Jurkat, Clone E6-1 (cell line): ENCODE measurements at regions not wholly inside any gene's neighbourhood (a gene's known extent, or its start where the extent isn't known, plus 50 kb on each side); places are given as distances from the start of the nearest gene placed in this dataset.

Source experiments
- DNase-seq: peaks from one replicate; pipeline ENCODE4 v3.0.0-alpha.2; 2011; ENCODE audit warnings: low read depth, low spot score
- H3K4me3 ChIP-seq: 2 replicates; pipeline ENCODE4 v1.5.1; 2011; ENCODE audit warnings: mild to moderate bottlenecking, low read length, control low read depth, moderate library complexity

DNA sequence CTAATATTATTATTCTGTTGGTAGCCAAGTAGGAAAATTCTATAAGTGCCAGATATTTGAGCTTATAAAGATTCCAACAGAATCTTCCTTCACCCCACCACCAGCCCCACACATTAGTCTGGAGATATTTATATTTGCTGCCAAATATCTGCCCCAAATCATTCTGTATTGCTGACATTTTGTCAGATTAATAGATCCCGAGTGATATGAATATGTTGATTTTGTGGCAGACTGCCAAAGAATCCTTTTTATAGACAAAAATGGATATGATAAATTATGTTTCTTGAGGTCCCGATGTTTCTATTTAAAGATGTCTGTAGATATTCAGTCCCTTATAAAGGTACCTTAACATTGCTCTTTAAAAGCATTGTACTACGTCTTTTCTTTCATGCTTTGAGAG, 162.2 kb upstream of the KCNJ16 start:
- no peak for DNase-seq
- H3K4me3 ChIP-seq = no peak overlapping the region

DNA sequence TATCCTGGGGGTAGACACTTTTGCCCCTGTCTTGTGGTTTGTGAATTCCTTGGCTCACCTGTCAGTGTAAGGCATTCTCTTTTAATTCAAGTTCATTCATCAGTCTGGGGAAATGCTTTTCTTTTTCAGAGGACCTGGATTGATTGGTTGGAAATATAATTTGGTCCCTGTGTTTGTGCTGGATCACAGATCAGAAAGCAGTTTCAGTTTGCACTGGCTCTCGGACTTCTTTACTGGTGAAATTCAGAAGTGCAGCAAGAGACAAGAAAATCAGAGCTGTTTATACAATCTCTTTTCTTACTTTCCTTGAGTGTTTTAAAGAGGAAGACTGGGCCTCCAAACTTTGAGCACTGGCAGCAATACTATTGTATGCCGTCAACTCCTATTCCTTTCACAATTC, 161.8 kb upstream of the KCNJ16 start:
- DNase-seq = no peak

DNA sequence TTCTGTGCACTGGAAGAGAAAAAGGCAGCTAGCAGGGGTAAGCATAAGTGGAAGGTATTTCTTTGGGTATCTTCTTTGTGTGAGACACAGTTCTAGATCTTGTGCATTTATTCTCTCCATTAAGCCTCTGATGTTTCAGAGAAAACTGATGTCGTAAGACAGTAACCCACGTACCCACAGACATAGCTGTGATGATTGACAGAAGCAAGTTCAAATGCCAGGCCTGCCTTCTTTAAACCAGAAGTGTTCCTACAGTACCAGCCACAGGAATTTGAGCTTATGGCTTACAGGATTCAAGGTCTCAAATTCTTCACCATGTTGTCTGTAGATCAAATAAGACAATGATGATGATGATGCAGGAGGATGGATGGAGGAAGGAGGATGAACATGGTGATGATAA, 161.4 kb upstream of the KCNJ16 start:
- H3K4me3 ChIP-seq = no peak overlapping the region
- no peak for DNase-seq

More for the DNA sequence above, 161.8 kb upstream of the KCNJ16 start:
- no peak overlapping the region for H3K4me3 ChIP-seq

DNA sequence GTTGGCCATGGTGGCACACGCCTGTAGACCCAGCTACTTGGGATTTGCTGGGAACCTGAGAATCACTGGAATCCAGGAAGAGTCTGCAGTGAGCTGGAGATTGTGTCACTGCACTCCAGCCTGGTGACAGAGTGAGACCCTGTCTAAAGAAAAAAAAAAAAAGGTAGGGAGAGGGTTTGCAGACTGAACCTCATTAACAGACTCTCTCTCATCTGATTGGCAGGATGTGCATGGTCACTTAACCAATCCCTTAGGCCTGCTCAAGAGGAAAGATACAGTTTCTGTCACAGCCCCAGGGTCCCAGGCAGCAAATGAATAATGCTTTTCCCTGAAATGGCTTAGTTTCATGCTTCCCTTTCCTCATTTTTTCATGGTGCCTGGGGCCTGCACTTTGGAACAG, 160.5 kb upstream of the KCNJ16 start:
- H3K4me3 ChIP-seq = no peak overlapping the region
- DNase-seq = no peak

DNA sequence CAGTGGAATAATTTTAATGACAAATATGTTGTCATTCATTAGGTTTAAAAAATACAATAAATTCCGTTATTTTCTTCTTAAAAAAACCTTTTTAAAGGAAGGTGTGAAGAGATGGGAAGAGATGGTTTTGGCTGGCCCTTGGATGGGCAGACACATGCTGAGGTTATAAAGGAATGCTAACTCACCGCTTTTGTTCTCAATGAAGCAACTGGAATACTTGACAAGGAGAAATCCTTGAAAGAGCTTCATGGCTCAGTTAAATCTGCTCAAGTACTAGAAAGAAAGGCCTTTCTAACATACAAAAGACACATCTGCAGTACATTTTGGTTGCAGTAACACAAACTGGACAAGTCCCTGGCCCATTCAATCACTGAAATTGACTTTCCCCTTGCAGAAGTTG, 158.3 kb upstream of the KCNJ16 start:
- no peak overlapping the region for H3K4me3 ChIP-seq
- no peak for DNase-seq

DNA sequence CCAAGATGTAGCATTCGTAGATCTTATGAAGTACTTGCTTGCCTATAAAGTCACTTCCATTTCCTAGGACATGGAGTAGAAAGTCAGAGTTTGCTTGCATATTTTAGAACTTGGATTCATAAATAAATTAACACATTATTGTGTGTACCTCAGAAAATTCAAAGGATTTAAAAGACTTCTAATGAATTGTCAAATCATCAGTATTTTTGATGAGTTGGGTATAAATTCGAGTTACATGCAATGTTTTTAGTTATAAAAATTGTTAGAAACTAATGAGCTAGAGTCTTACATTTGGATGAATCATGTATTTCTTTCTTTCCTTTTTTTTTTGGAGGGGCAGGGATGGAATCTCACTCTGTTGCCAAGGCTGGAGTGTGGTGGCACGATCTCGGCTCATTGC, 156.9 kb upstream of the KCNJ16 start:
- no peak overlapping the region for H3K4me3 ChIP-seq
- DNase-seq = no peak

DNA sequence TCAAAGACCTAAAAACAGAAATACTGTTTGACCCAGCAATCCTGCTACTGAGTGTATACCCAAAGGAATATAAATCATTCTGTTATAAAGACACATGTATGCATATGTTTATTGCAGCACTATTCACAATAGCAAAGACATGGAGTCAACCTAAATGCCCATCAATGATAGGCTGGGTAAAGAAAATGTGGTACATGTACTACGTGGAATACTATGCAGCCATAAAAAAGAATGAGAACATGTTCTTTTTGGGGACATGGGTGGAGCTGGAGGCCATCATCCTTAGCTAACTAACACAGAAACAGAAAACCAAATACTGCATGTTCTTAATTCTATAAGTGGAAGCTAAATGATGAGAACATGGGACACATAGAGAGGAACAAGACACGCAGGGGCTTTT, 155.2 kb upstream of the KCNJ16 start:
- no peak for DNase-seq
- H3K4me3 ChIP-seq = no peak overlapping the region

DNA sequence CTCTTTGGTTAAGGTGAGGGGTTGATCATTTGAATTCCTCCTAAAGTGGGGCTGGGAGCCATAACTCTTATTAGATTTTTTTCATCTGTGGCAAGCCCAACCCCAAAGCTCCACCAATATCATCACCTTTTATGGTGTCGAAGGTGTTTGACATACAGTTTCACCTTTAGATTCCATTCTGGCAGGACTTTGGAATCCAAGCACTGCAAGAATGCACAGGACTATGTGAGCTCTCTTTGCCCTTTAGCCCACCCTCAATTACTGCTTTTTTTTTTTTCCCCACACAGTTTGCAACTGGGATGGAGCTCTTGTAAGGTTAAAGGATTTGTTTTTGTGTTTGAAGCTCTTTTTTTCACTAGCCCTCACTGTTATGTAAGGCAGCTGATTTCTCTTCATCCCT, 154.0 kb upstream of the KCNJ16 start:
- DNase-seq = no peak
- no peak overlapping the region for H3K4me3 ChIP-seq

DNA sequence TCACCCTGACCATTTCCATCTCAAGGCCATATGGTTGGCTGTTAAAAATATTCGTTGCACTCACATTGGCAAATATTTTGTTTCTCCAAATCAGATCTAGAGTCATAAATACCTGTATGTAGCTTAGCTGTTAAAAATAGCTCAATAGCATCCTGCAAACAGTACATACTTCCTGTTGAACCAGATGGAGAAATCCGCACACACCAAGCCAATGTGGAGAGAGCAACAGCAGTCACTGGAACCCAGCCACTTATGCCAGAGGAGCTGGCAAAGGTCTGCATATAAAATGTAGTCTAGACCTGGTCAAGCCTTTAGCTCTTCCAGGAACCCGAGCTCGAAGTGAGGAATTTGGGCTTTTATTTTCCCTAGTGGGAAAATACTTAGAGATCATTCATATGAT, 146.4 kb upstream of the KCNJ16 start:
- no peak for DNase-seq
- no peak overlapping the region for H3K4me3 ChIP-seq

DNA sequence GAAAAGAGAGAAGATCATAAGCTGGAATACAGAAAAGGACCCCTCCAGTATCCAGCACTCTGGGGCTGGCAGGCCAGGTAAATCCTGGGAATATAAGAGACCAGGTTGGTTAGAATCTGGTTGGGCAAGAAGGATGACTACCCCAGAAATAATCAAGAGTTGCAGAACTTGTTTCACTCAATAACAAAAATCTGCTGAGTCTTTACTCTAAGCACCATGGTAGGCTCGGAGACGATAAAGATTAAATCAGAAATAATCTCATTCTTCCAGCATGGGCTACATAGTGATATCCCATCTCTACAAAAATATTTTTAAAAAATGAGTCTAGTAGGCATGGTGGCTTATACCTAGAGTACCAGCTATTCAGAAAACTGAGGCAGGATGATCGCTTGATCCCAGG, 138.0 kb upstream of the KCNJ16 start:
- no peak for DNase-seq
- H3K4me3 ChIP-seq = no peak overlapping the region

DNA sequence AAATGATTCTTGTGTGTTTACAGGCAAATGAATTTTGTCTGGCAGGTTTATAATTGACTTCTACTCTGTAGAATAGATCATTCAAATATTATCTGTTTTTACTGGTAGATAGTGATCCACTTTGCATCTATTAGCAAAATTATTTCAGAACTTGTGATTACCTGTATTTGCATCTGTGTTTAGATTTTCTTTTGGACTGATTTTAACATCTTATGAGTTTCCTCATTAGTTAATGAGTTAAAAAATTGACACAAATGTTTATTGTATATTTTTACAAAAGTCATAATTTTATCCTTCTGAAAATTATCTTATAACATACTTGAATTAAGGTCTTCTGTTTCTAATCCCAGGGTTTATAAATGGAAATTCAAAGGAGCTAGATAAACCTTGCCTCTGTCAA, 132.0 kb upstream of the KCNJ16 start:
- no peak overlapping the region for H3K4me3 ChIP-seq

DNA sequence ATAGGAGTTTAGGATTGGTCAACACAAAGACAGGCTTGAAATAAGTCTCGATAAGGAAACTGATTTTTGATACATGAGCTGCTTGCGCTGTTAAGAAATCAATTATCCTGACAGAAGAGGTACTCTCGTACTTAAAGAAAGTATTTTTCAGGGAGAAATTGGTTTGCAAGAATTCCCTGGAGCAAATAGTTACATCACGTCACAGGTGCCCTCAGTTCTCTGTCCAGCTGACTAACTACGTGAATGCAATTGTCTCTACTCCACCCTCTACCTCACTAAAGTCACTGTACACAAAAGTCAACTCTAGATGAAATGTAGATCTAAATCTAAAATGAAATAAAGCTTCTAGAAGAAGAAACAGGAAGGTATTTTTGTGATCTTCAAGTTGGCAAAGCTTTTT, 130.6 kb upstream of the KCNJ16 start:
- DNase-seq = no peak

More for the DNA sequence above, 132.0 kb upstream of the KCNJ16 start:
- DNase-seq = no peak

DNA sequence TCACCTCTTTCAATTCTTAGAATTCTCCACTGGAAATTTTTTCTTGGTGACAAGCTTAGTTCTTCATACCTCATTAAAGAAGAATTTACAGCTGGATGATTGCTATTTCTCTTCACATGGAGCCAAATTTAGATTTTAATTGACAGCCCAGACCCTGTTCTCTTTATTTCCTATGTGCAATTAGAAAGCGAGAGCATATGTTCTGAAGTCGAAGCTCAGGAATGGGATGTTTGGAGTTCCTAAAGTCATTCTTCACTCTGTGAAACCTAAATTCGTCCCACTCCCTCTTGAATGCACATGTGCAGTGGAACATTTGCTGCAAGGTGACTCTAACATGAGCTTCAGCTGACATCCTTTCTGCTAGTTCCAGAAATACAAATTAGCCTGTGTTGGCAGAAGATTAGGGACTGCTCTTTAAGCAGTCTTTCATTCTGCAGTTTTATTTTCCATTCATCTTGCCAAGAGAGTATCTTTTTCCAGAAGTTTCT, 129.3 kb upstream of the KCNJ16 start:
- no peak for DNase-seq
- H3K4me3 ChIP-seq = no peak overlapping the region

More for the DNA sequence above, 130.6 kb upstream of the KCNJ16 start:
- H3K4me3 ChIP-seq = no peak overlapping the region

DNA sequence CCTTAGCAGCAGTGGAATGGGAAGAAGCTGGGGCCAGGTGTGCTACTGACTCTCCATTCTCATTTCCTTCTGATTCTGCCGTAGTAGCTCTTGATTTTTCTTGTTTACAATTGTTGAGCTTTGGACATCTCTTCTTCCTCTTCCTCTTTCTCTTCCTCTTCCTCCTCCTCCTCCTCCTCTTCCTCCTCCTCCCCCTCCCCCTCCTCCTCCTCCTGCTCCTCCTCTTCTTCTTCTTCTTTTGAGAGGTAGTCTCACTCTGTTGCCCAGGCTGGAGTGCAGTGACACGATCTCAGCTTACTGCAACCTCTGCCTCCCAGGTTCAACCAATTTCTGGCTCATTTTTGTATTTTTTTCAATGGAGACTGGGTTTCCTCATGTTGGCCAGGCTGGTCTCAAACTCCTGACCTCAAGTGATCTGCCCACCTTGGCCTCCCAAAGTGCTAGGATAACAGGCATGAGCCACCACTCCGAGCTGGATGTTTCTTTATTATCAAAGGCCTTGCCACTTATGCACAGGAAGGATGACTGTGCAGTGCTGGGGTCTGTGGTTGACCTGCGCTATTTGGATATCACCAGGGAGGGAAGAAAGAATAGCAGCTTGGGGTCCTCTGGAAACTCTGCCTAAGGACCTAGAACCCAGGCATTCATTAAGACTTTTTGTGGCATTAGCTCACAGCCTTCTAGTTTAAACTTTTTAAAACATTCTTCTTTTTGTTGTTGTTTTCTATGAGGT, 127.8 kb upstream of the KCNJ16 start:
- H3K4me3 ChIP-seq = no peak overlapping the region
- DNase-seq = no peak

DNA sequence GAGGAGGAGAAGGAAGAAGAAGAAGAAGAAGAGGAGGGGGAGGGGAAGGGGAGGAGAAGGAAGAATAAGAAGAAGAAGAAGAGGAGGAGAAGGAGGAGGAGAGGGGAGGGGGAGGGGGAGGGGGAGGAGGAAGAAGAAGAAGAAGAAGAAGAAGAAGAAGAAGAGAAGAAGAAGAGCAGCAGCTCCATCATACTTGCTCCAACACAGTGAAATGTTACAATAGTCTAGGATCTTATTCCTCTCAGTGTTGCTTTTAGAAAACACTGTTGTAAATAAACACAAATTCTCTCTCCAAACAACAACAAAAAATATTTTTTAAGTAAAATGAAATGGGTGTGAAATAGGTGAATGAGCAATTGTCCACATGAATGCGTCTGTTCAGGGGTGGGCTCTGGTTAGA, 126.6 kb upstream of the KCNJ16 start:
- DNase-seq = no peak
- no peak overlapping the region for H3K4me3 ChIP-seq

DNA sequence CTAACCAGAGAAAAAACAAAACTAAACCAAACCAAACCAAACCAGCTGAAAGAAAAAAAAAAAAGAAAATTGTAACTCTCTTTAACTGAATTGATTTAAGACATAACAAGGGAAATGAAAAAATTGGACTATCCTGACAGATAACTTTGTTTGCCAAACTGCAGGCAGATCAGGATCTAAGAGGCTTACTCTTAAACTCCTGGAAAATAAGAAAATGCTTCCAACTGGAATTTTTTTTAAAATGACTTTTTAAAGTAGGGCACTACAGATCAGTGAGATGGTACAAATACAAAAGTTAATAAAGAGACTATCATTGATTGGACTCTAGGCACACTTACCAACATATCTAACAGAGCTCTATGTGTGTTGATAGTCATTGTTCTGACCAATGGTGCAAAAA, 125.5 kb upstream of the KCNJ16 start:
- H3K4me3 ChIP-seq = no peak overlapping the region
- DNase-seq = no peak

DNA sequence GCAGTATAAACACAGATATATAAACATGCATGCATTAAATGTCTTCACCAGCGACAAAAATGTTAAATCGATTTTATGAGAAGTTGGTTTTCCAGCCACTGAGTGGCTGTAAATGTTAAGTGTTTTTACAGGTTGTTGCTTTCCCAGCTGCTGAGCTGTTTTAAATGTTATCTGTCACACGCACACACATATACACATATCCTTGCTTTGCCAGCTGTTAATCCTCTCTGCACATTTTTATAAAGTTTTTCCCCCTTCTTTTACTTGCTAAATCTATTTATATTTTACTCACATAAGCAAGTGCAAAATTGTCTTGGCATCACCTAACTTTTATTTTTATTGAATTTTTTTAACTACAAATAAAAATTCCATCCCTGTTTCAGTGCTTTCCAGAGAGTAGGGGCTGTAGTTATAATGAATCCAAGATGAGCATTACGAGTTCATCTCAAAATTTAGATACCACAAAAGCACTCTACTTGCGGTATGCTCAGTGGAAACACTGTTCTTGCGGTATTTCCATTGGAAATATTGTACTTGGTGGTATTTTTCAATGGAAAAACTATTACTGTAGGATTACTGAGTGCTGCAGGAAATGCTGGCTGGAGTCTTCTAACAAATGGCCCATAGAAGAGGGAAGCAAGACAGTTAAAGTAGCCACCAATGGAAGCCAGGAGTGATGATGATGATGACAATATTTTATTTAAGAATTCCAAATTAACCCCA, 124.9 kb upstream of the KCNJ16 start:
- H3K4me3 ChIP-seq = no peak overlapping the region
- no peak for DNase-seq

DNA sequence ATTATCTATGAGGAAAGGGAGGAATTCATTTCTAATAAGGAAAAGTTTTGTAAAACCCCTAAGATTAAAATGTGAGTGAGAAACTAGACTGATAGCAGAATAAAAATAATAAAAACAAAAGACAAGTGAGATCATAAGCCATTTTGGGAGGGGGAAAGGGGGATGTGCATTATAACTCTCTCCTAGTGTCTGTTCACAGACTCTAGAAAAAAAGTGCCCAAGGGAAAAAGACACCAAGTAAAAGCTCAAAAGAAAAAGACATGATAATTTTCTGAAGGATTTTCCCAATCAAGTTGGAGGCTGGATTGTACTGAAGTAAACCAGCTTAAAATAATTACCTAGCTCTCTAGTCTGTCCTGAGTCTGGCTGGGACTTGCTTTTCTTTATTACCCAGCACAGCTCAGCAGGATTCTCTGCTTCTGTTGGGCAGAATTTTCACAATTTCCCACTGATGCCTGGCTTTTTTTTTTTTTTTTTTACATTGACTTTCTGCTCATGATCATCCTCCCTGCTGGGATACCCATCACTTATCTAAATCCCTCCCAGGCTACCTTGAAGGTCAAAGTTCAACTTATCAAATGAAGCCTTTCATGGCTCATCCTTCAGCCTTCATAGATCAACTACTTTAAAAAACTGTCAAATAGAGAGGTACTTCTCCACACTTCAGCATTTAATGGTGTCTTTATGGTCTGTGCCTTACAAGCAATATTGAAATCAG, 124.2 kb upstream of the KCNJ16 start:
- no peak overlapping the region for H3K4me3 ChIP-seq
- DNase-seq = no peak

DNA sequence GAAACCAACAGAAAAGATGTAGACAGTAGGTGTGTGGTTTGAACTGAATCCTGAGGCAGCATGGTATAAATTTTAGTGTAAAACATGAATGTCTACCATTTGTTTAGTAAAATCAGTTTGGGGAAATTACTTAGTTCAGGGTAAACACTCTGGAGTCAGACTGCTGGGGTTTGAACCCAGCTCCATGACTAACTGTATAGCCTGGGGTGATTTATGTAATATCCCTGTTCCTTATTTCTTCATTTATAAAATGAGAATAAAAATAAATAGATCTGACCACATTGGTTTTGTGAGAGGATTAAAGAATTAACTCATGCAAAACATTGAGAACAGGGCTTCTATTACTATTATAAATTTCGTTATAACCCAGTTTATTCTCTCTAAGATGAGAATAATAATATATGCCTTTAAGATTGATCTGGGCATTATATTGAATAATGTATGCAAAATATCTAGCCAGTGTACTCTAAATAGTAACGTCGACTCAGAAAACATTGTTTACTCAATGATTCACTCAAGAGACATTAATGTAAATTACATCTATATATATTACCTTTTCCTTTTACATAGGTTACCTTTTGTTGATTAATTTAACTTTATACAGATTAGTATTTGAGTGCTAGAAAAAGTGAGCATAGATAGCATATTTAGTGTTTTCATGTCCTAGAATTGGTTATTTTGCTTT, 120.6 kb upstream of the KCNJ16 start:
- DNase-seq = no peak
- H3K4me3 ChIP-seq = no peak overlapping the region

DNA sequence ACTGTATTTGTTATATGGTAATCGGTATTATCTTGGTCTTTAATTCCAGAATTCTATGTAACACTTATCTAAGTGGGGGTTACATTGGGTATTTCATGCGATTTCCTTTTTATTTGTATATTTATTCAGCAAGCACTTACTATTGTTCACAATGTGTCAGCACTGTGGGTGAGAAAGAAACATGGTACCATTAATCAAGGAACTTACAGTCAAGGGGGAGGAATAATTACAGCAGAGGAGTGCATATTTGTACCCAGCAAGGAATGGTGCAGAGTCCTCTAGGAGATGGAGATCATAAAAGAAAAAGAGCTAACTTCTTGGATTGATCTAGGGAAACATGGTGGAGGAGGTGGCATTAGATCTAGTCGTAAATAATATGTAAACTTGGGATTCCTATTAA, 117.0 kb upstream of the KCNJ16 start:
- no peak overlapping the region for H3K4me3 ChIP-seq
- DNase-seq = no peak
